ENCODE measurements at regions not wholly inside any gene's neighbourhood (a gene's known extent, or its start where the extent isn't known, plus 50 kb on each side); places are given as distances from the start of the nearest gene placed in this dataset.
"Not testable (repeated sequence)": the region's sequence is repeated elsewhere in the genome, so short reads cannot be mapped to it uniquely, and the experiment has no call there.

GRCh38 chr7:52340067-52340466, 695.4 kb upstream of the POM121L12 start:
- no peak for DNase-seq

- not testable (repeated sequence) for DNase-seq
These were observed 707.1 kb upstream of the POM121L12 start for GRCh38 chr7:52328328-52328727.

GRCh38 chr7:52325237-52325636, 710.2 kb upstream of the POM121L12 start:
- no peak for DNase-seq

GRCh38 chr7:52323202-52323746, 712.2 kb upstream of the POM121L12 start:
- DNase-seq, result no peak

- no peak for DNase-seq
These were observed 714.8 kb upstream of the POM121L12 start for GRCh38 chr7:52320610-52321009.

- DNase-seq, result no peak
These were observed 717.5 kb upstream of the POM121L12 start for GRCh38 chr7:52317921-52318320.

GRCh38 chr7:52311886-52312285, 723.5 kb upstream of the POM121L12 start:
- DNase-seq, result no peak

- no peak for DNase-seq
These were observed 725.8 kb upstream of the POM121L12 start for GRCh38 chr7:52309631-52310030.

GRCh38 chr7:52302765-52303520, 732.5 kb upstream of the POM121L12 start:
- DNase-seq, result no peak

GRCh38 chr7:52297128-52297527, 738.3 kb upstream of the POM121L12 start:
- no peak for DNase-seq

- no peak for DNase-seq
These were observed 740.5 kb upstream of the POM121L12 start for GRCh38 chr7:52294942-52295341.

- no peak for DNase-seq
These were observed 746.2 kb upstream of the POM121L12 start for GRCh38 chr7:52289247-52289646.

GRCh38 chr7:52287698-52288097, 747.7 kb upstream of the POM121L12 start:
- no peak for DNase-seq

- DNase-seq, result no peak
These were observed 749.7 kb upstream of the POM121L12 start for GRCh38 chr7:52285689-52286088.

GRCh38 chr7:52283335-52283734, 752.1 kb upstream of the POM121L12 start:
- DNase-seq, result no peak

GRCh38 chr7:52273685-52274610, 761.5 kb upstream of the POM121L12 start:
- DNase-seq, result no peak

GRCh38 chr7:52271703-52272102, 763.7 kb upstream of the POM121L12 start:
- DNase-seq, result no peak

- DNase-seq, result no peak
These were observed 765.1 kb upstream of the POM121L12 start for GRCh38 chr7:52270301-52270700.

GRCh38 chr7:52269669-52270068, 765.8 kb upstream of the POM121L12 start:
- no peak for DNase-seq

- no peak for DNase-seq
These were observed 774.4 kb upstream of the POM121L12 start for GRCh38 chr7:52261057-52261456.

- no peak for DNase-seq
These were observed 775.3 kb upstream of the POM121L12 start for GRCh38 chr7:52260046-52260665.

GRCh38 chr7:52257890-52258289, 777.5 kb upstream of the POM121L12 start:
- DNase-seq, result no peak

- DNase-seq, result no peak
These were observed 780.9 kb upstream of the POM121L12 start for GRCh38 chr7:52254396-52255010.
